PC-3 (cell line): ENCODE measurements at regions not wholly inside any gene's neighbourhood (a gene's known extent, or its start where the extent isn't known, plus 50 kb on each side); places are given as distances from the start of the nearest gene placed in this dataset.
A peak's percentile ranks its signal among the peaks of the same experiment; 100 is the strongest.

ENCODE experiments used
- ATAC-seq: fragments of 200-7000 bp; cut with Tn5 transposase; 2 replicates; pipeline ENCODE4 v1.9.1; 2020; ENCODE audit warnings: mild to moderate bottlenecking, moderate library complexity
- BruUV-seq: library from RNA; stranded (reverse); fragments of 400-500 nt; replicated peaks from 2 replicates; lab custom pipeline; 2021; lab: Mats Ljungman, UMichigan
- CTCF ChIA-PET: fragments of 300-600 bp; sonication (Branson Sonifier 250); formaldehyde crosslinking; loops from one replicate; lab custom pipeline; 2022; ENCODE audit warnings: antibody characterized with exemption; lab: Charles Lee
- POLR2A ChIA-PET: fragments of 300-600 bp; sonication (Branson Sonifier 250); formaldehyde crosslinking; loops from one replicate; lab custom pipeline; 2022; ENCODE audit warnings: antibody characterized with exemption; ENCODE audit not compliant: unreplicated experiment; lab: Charles Lee
- DNase-seq: peaks from one replicate; pipeline ENCODE4 v3.0.0-alpha.2; 2015
- H2AFZ ChIP-seq: fragments of 300-600 bp; sonication (generic); 2 replicates; pipeline ENCODE4 v1.6.0; 2016; ENCODE audit warnings: antibody characterized with exemption, low read length
- H3F3A ChIP-seq: fragments of 300-600 bp; sonication (generic); one replicate; pipeline ENCODE4 v1.6.0; 2017; ENCODE audit warnings: antibody characterized with exemption, low read length, control low read depth, mild to moderate bottlenecking; ENCODE audit not compliant: unreplicated experiment
- H3K27ac ChIP-seq: fragments of 300-600 bp; sonication (generic); 2 replicates; pipeline ENCODE4 v1.5.1; 2016; ENCODE audit warnings: mild to moderate bottlenecking, low read length
- H3K27me3 ChIP-seq: fragments of 300-600 bp; sonication (generic); 2 replicates; pipeline ENCODE4 v1.6.1; 2016; ENCODE audit warnings: low read length, mixed read lengths
- H3K36me3 ChIP-seq: fragments of 300-600 bp; sonication (generic); 2 replicates; pipeline ENCODE4 v1.6.1; 2016; ENCODE audit warnings: low read depth, mixed run types, low read length, mixed read lengths
- H3K4me1 ChIP-seq: fragments of 300-600 bp; sonication (generic); 2 replicates; pipeline ENCODE4 v1.5.1; 2016; ENCODE audit warnings: low read length; ENCODE audit not compliant: insufficient read depth
- H3K4me2 ChIP-seq: fragments of 300-600 bp; sonication (generic); 2 replicates; pipeline ENCODE4 v1.6.0; 2016; ENCODE audit warnings: low read length
- H3K4me3 ChIP-seq: fragments of 300-600 bp; sonication (generic); 2 replicates; pipeline ENCODE4 v1.5.1; 2016; ENCODE audit warnings: mild to moderate bottlenecking, low read length, mixed read lengths
- H3K79me2 ChIP-seq: fragments of 300-600 bp; sonication (generic); 2 replicates; pipeline ENCODE4 v1.6.1; 2017; ENCODE audit warnings: low read length, mixed read lengths
- H3K9ac ChIP-seq: fragments of 300-600 bp; sonication (generic); 2 replicates; pipeline ENCODE4 v1.6.0; 2016; ENCODE audit warnings: mild to moderate bottlenecking, low read length
- H3K9me2 ChIP-seq: fragments of 300-600 bp; sonication (generic); replicated peaks from 2 replicates; pipeline ENCODE4 v1.6.1; 2016; ENCODE audit warnings: mixed run types, low read length, mixed read lengths
- H3K9me3 ChIP-seq: fragments of 300-600 bp; sonication (generic); 2 replicates; pipeline ENCODE4 v1.6.1; 2016; ENCODE audit warnings: low read length, mixed read lengths
- H4K20me1 ChIP-seq: fragments of 300-600 bp; sonication (generic); 2 replicates; pipeline ENCODE4 v1.6.1; 2016; ENCODE audit warnings: low read length, mixed read lengths
- EZH2 ChIP-seq: fragments of 300-600 bp; sonication (generic); IDR thresholded peaks from one replicate; pipeline ENCODE4 v1.6.1; 2017; ENCODE audit warnings: antibody characterized with exemption, mild to moderate bottlenecking, low read length; ENCODE audit not compliant: unreplicated experiment
- EZH2phosphoT487 ChIP-seq: fragments of 300-600 bp; sonication (generic); IDR thresholded peaks from 2 replicates; pipeline ENCODE4 v1.6.1; 2018; ENCODE audit warnings: mild to moderate bottlenecking, antibody characterized with exemption, low read length, borderline replicate concordance
- intact Hi-C: fragments of 100-400 bp; cut with micrococcal nuclease; formaldehyde crosslinking; loops from 2 replicates; pipeline ENCODE4 v1.9.0; 2023
- TF ChIP-seq, protein P1 (sequence below): fragments of 300-600 bp; sonication (generic); conservative IDR thresholded peaks from 2 replicates; pipeline ENCODE4 v1.5.1; 2017; ENCODE audit warnings: antibody characterized with exemption, low read depth, mild to moderate bottlenecking, low read length

DNA sequence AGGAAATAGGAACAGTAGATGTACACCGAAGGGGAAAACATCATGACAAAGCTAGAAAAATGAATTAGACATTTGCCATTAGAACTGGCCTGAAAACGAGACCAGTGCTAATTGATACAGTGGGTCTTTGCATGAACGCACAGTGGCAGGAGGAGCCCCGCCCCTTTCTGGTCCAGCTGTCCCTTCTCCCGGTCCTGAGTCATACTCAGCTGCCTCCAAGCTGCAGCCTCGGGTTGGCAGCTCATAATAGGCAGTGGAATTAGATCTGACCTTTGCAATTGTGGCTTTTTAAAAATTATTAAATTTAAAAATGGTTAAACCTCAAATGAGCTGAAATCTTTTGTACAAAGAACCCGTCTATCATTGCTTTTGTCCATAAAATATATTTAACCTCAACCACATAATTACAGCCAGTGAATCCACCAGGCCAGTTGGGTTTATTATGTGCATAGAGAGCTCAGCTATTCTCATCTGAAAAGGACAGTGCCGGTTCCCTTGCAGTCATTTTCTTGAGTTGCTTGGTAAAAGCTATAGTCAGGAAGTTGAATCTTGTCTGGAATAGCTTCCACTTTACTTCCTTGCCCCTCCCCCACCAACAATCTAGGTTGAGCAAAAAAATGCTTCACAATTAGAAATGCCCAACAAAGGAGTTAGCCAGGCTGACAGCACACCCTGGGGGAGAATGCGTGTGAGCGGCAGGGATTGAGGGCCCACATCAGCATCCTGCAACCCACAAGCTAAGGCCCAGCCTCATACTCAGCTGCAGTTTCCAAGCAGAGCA, 147.1 kb downstream of the BUB3 start:
- DNase-seq (peak; percentile 60), ATAC-seq (peak; percentile 88)
- intact Hi-C loops: no loop called here

DNA sequence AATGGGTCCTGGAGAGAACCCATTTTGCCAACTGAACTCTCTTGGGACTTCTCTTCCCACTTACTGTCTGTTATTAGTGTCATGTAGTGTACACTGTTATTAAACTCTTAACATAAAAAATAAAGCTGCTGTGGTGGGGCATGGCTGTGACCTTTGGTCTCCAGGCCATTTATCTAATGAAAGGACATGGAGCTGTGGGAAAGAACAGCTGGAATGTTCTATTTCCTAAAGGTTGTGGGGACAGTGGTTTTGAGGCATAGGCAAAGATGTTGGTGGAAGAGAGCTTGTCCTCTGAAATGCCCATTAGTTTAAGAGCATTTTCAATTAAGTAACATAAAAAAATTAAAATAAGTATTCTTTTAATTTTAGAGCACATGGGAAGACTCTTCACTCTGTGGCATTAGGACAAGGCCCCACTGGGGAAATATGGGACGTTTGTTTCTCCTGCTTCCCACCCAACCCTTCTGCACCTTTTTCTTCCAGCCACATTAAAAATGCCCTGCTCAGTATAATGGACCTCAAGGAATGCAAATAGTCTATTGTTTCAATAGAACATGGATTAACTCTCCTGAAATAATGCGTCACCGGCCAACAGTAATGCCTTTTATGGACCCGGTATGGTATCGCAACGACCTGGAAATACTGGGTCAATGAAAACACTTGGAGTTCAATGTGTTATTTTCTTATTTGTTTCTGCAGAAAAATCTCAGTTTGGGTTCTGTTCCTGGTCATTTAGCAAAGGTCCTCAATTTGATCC, 149.6 kb downstream of the BUB3 start:
- TF ChIP-seq EZH2 (no peak), EZH2phosphoT487 (no peak)
- TF ChIP-seq, protein P1, sequence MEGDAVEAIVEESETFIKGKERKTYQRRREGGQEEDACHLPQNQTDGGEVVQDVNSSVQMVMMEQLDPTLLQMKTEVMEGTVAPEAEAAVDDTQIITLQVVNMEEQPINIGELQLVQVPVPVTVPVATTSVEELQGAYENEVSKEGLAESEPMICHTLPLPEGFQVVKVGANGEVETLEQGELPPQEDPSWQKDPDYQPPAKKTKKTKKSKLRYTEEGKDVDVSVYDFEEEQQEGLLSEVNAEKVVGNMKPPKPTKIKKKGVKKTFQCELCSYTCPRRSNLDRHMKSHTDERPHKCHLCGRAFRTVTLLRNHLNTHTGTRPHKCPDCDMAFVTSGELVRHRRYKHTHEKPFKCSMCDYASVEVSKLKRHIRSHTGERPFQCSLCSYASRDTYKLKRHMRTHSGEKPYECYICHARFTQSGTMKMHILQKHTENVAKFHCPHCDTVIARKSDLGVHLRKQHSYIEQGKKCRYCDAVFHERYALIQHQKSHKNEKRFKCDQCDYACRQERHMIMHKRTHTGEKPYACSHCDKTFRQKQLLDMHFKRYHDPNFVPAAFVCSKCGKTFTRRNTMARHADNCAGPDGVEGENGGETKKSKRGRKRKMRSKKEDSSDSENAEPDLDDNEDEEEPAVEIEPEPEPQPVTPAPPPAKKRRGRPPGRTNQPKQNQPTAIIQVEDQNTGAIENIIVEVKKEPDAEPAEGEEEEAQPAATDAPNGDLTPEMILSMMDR: no peak
- Histone ChIP-seq H4K20me1 (no peaks in the 10 kb centered on the region), H3K4me2 (no peak overlapping the region), H3K4me1 (peaks cover under 1% of the 10 kb centered on the region; the same call in 1 of the 2 replicates), H3K27ac (no peak overlapping the region), H3K9me3 (no peaks in the 10 kb centered on the region), H3F3A (no peaks in the 10 kb centered on the region), H2AFZ (no peak overlapping the region), H3K9ac (no peak overlapping the region), H3K79me2 (no peaks in the 10 kb centered on the region), H3K27me3 (no peaks in the 10 kb centered on the region), H3K9me2 (no peaks in the 10 kb centered on the region), H3K36me3 (no peaks in the 10 kb centered on the region), H3K4me3 (no peak overlapping the region)
- POLR2A ChIA-PET: no interaction called here
- BruUV-seq: no TSS peak
- ATAC-seq (no peak), DNase-seq (no peak)
- CTCF ChIA-PET: no interaction called here
- intact Hi-C loops: no loop called here

More for the DNA sequence above, 147.1 kb downstream of the BUB3 start:
- Histone ChIP-seq H2AFZ (no peak overlapping the region), H3K36me3 (no peaks in the 10 kb centered on the region), H3K4me1 (no peaks in the 10 kb centered on the region; the same call in 1 of the 2 replicates), H3K4me2 (no peak overlapping the region), H3K9me2 (no peaks in the 10 kb centered on the region), H3K9me3 (no peaks in the 10 kb centered on the region), H3F3A (no peaks in the 10 kb centered on the region), H3K27ac (no peak overlapping the region), H3K9ac (no peak overlapping the region), H3K4me3 (no peak overlapping the region), H3K27me3 (no peaks in the 10 kb centered on the region), H3K79me2 (no peaks in the 10 kb centered on the region), H4K20me1 (no peaks in the 10 kb centered on the region)
- no TSS peak for BruUV-seq
- TF ChIP-seq EZH2 (no peak), EZH2phosphoT487 (no peak)
- TF ChIP-seq, protein P1: no peak
- CTCF ChIA-PET: no interaction called here
- POLR2A ChIA-PET: interaction anchor here (0.7 kb wide), 1 partner anchor 147 kb away, joined by 6 read pairs; the partner anchor contains the start of gene BUB3
